HS-5 (cell line): ENCODE measurements at regions not wholly inside any gene's neighbourhood (a gene's known extent, or its start where the extent isn't known, plus 50 kb on each side); places are given as distances from the start of the nearest gene placed in this dataset.
"Not testable (repeated sequence)": the region's sequence is repeated elsewhere in the genome, so short reads cannot be mapped to it uniquely, and the experiment has no call there.

ENCODE experiments used
- DNase-seq: peaks from one replicate; pipeline ENCODE4 v3.0.0-alpha.2; 2012; ENCODE audit warnings: low read depth

DNA sequence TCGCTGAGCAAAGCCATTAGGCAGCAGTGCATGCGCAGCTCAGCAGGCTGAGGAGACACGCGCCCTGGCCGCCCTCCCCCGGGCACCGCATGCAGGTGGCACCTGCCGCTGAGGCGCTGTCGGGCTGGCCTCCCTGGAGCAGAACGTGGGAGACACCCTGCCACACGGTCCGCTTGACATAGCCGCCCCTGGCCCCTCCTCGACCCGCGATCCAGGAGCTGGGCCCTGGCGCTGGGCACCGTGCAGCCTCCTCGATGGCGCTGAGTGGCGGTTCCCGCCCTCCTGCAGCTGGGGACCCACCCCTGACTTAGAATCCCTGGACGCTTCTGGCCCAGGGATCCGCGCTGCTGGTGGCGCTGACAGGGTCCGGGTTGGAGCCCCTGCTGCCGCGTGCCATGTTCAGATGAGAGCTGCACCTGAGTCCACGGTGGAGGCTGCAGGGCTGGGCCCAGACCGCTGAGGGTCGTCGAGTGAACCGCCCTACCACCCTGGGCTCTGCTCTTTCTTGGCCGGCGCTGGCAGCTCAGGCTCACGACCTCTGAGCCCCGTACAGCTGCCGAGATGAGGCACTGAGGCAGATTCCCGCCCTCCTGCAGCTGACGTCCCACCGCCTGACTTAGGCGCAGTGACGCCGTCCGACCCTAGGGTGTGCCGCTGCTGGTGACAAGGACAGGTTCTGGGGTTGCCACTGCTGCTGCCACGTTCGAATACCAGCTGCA lies 116.8 kb downstream of the OR13A1 start:
- DNase-seq: no peak

DNA sequence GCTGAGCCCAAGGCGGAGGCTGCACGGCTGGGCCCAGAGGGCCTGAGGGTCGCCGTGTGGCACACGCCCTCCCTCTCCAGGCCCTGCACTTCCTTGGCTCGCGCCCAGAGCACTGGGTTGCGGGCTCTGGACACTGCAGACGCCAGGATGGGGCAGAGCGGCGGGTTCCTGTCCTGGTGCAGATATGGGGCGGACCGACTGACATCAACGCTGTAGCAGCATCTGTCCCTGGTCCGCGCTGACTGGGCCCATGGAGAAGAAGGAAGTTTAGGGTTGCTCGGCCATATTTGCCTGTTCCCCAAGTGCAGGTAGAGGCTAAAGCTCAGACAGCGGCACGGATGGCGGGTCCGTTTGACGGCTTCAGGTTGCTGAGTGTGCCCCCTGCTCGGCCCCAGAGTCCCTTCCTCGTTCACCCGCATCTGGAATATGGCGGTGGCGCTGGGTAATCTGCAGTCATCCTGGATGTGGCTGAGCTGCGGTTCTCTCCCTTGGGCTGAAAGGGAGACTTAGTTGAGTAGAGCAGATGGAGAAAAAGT lies 116.1 kb downstream of the OR13A1 start:
- DNase-seq: no peak

DNA sequence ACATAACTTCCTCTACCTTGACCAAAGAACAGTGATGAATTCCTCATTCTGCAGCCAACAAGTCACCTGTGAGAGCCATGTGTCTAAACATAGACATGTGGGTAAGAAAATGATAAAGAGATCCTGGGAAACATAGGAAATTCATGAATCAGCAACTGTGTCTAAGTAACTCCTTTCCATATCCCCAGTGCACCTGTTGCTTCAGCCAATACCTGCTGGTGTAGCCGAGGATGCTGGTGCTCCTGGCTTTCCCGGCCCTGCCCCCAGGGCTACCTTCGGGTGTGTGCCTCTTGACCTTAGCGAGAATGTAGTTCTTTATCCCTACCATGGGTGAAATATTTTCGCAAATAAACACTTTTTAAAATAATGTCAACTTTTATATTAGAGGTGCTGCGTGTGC lies 114.1 kb downstream of the OR13A1 start:
- no peak for DNase-seq

DNA sequence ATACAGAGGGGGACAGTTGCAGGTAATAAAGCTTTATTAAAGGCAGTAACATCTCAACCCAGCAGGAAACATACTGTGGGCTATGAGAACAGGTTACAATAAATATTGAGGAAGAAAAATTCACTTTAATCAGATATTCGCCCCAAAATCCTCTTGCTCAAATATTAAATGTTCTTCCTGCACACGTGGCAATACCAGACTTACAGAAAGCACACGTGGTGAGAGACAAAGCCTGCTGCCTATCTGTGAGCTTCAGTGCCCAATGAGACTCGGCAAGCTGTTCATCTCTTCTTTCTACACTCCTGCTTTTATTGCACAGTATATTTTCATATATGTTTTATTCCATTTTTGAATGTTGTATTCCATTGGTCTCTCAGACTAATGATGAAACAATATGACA lies 113.2 kb downstream of the OR13A1 start:
- no peak for DNase-seq

DNA sequence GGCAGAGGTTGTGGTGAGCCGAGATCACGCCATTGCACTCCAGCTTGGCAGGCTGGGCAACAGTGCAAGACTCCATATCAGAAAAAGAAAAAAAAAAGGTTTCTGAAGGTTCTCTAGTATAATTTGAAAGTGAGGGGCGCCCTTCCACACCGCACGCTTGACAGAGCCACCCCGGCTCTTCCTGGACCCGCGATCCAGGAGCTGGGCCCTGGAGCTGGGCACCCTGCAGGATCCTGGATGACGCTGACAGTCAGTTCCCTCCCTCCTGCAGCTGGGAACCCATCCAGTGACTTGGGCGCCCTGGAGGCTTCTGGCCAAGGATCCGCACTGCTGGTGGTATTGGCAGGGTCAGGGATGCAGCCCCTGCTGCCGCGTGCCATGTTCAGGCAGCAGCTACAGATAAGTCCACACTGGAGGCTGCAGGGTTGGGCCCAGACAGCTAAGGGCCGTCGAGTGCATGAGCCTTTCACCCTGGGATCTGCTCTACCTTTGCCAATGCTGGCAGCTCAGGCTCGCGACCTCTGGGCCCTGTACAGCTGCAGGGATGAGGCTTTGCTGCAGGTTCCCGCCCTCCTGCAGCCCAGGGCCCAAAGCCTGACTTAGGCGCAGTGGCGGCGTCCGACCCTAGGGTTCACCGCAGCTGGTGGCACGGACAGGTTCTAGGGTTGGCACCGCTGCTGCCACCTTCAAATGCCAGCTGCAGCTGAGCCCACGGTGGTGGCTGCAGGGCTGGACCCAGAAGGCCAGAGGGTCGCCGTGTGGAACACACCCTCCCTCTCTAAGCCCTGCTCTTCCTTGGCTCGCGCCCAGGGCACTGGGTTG lies 110.2 kb downstream of the OR13A1 start:
- no peak for DNase-seq

DNA sequence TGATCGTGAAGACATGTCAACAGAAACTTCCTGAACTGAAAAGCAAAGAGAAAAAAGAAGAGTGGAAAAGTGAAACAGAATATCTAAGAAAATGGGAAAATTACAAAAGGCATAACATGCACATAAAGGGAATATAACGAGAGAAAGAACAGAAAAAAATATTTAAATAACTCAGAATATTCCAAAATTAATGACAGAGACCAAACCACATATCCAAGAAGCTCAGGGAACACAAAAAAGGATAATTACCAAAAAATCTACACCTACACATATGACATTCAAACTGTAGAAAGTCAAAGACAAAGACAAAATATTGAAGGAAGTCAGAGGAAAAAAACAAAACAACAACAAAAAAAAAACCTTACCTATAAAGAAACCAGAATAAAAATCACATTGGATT lies 105.5 kb downstream of the OR13A1 start:
- no peak for DNase-seq

DNA sequence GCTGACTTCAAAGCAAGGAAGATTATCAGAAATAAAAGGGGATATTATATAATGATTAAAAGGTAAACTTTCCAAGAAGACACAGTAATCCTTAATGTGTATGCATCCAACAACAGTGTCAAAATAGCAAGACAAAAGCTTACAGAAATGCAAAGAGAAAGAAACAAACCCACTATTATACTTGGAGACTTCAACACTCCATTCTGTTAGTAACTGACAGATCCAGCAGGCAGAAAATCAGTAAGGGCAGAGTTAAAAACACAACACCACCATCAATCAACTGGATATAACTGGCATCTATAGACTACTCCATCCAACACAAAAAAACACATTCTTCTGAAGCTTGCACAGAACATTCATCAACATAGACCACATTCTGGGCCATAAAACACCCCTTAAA lies 103.8 kb downstream of the OR13A1 start:
- DNase-seq: no peak

DNA sequence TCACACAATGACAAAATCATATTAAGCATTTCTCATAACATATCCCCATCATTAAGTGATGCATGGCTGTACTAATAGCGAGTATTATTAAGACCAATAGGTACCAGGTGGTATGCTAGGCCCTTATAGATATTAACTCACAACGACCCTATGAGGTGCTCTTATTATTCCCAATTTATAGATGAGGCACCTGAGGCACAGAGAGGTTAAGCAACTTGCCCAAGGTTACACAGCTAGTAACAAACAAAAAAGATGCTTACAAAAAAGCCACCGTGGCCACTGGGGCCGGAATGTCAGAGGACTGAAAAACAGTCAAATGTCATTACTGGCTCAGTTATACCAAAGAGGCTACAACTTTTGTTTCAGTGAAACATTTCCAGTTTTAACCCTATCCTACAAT lies 96.0 kb downstream of the OR13A1 start:
- no peak for DNase-seq

DNA sequence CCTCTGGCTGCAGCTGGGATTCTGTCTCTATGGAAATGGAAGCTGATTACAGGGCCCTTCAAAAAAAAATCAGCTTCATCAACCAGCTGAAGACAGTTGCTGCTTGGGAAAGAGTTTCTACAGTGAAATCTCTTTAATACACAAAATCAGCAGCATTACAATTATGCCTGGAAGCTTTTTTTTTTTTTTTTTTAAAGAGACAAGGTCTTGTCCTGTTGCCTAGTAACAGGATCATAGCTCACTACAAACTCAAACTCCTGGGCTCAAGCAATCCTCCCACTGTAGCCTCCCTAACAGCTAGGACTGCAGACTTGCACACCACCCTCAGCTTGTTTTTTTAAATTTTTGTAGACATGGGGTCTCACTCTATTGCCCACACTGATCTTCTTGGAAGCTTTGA lies 94.5 kb downstream of the OR13A1 start:
- no peak for DNase-seq

DNA sequence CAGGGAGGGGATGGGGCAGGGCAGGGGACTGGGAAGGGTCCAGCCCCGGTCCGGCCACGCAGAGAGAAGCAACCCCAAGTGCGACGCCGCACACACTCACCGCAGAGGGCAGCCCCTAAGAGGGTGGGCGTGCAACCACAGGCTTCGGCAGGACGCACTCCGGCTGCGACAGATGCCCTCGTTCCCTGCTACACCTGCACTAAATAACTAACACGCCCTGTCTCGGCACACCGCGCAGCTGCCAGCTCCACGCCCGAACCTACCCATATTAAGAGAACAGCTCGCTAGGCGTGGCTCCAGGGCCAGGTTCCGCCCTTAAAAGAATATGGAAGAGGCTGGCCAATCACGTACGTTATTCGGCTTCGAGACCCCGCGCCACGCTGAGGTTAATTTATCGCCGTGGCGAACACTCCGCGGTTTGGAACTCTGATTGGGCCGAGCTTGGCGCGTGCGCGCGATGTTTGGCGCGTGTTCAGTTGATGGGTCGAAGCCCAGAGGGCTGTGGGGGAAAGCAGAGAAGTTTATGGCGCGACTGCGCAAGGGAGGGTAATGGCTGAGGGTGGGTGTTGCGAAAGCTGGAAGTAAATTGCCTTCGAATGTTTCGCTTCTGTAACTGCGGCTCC lies 91.1 kb downstream of the OR13A1 start:
- DNase-seq: peak; percentile 29

DNA sequence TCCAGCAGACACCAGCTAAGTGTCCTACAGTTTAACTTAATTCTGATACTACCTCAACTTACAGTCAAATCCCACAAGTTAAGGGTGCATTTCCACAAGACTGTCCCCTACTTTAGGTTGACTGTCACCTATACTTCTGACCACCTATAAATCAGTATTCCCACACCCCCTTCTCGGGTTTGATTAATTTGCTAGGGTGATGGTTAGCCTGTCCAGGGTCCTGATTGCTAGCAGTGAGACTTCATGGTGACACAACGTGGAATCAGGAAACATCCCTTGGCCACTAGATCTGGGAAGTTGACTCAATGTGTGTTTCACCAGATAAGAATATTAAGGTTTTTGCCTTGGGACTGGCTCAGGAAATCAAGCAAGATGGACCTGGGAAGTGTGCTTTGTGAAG lies 88.4 kb downstream of the OR13A1 start:
- no peak for DNase-seq

DNA sequence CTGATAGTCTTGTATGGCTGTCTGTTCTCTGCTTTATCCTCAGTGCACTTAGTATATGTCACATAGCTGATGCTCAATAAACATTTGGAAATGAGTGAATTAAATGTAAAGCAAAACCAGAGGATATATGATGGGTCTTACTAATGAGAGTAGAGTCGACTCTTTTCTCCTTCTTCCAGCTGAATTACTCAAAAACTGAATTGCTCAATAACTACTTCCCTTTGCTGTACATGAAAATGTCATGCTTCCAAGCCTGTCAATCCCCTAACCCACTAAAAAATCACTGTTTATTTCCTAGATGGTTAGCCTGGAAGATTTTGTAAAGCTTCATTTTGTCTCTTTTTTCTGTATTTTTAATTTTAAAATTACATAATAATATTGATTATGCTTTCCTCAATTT lies 88.0 kb downstream of the OR13A1 start:
- DNase-seq: no peak

DNA sequence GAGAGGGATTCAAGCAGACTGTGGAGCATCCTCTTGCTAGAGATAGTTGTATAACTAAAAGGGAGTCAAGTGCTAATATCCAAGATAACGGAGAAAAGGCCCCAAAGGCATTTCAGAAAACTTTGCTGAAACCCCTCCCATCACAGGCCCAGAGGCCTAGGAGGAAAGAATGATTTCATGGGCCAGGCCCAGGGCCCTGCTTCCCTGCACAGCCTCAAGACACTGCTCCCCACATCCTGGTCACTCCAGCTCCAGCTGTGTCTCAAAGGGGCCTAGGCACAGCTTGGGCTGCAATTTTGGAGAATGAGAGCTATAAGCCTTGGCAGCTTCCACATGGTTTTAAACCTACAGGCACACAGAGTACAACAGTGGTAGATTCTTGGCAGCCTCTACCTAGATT lies 85.6 kb downstream of the OR13A1 start:
- no peak for DNase-seq

DNA sequence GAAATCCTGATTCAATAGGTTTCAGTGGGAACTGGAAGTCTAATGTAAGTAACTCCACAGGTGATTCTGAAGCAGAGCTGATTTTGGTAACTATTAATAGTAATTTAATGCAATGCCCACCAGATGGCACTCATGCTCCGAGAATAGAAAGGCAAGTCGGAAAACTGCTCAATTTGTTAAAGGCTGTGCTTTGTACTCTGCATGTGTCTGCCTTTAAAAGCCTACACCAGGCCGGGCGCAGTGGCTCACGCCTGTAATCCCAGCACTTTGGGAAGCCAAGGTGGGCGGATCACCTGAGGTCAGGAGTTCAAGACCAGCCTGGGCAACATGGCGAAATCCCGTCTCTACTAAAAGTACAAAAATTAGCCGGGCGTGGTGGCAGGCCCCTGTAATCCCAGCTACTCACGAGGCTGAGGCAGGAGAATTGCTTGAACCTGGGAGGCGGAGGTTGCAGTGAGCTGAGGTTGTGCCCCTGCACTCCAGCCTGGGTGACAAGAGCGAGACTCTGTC lies 80.1 kb downstream of the OR13A1 start:
- peak; percentile 42 for DNase-seq

DNA sequence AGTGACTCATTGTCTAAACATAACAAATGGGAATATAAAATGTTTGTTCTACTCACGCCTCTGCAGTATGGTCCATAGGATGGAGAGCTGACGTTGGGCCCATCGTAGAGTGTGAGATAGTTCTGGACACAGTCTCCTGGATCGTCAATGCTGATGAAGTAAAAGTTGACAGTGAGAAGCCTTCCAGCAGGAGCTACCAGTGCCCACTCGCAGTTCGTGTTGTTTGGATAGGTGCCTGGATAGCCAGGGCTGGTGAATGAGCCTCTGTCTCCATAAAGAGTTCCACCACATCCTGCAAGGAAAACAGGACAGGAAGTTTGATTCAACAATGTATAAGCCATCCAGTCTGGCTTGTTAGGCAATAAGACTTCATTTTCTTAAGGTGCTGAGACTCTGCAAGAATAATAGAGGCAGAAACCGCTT lies 79.6 kb downstream of the OR13A1 start:
- DNase-seq: no peak

DNA sequence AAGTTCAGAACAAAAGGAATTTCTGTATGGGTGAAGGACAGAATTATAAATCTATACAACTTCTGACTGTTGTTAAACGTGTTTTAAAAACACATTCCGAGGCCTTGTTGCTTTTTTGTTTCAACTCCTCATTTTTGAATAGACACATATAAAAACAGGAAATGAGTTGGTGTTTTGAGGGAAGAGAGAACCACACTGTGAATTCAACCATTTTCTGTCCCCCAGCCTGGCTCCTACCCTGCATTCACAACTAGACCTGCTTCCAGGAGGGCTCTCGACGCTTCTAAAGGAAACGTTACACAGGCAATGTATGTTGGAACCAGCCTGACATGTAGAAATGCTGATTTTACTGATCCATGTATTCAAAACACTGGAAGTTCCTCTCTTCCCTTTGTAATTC lies 76.5 kb downstream of the OR13A1 start:
- no peak for DNase-seq

DNA sequence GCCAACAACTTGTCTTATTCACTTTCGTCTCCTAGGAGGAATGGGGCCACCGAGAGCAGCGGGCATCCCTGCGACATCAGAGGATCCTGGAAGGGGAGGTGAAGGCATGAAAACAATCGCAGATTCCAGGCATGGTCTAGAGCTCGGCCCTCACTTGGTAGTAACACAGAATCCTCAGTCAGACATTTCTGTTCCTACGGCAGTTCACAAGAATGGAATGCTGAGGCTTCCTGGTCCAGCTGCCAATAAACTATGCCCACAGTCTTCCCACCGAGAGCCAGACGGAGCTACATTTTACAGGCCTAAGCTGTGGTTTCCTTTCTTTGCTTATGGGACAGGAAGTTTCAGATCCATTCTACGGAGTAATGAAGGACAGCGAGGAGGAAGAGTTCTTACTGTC lies 75.8 kb downstream of the OR13A1 start:
- no peak for DNase-seq

DNA sequence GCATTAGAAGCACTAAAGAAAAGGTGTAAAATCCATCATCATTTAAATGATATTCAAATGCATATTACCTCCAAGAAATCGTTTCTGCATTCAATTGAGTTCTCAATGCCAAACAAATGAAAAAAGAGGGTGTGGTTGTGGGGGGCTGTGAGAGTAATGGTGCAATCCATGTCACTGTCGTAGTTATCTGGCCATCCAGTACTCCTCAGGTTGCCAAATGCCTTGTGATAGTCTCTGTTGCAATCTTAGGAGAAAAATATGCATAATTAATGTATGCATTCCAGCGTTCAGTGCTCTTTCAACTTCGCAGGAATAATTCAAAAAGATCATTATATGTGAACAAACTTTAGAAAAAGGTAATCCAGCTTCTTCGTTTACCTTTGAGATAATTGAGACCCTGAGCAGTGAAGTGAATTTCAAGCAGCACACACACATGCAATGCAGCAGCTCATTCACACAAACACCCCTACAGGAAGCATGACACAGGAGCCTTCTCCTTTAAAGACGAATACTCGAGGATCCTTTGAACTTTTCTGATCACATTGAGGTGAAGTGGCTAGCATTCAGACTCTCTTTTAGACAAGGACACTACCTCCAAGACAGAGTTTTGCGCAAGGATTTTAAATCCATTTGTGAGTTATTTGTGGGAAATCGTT lies 73.4 kb downstream of the OR13A1 start:
- no peak for DNase-seq

DNA sequence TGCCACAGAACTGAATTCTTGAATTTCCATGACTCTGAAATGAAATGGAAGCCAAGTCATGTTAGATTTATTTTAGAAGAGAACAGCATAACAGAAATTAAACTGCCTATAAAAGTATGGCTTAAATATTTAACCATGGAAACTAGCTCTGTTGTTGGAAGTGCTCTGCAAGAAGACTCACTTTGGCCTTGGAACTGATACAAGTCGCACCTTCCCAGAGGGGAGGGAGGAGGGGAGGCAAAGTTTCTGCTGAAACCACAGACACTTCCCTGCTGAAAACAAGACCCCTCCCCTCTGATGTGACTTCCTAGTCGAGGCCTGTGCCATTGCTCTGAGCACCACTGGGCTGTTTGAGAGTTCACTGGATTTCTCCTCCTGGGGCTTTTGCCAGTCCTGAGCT lies 72.1 kb downstream of the OR13A1 start:
- DNase-seq: no peak

DNA sequence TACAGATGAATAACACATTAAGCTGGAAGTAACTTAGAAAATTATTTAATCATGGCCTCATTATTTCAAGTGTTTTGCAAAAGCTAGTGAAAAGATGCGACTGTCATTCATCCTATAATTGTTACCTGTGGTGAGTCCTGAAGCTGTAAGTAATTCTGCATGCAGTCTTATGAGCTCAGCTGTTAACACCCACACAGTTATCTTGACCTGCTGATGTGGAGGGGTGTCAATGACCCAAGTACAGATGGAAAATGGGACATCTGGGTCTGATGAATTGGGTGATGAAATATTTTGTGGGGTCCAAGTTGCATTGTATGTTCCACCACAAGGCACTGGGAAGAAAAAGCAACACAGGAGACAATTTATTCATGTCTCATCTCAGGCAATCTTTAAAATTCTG lies 68.9 kb downstream of the OR13A1 start:
- DNase-seq: no peak

DNA sequence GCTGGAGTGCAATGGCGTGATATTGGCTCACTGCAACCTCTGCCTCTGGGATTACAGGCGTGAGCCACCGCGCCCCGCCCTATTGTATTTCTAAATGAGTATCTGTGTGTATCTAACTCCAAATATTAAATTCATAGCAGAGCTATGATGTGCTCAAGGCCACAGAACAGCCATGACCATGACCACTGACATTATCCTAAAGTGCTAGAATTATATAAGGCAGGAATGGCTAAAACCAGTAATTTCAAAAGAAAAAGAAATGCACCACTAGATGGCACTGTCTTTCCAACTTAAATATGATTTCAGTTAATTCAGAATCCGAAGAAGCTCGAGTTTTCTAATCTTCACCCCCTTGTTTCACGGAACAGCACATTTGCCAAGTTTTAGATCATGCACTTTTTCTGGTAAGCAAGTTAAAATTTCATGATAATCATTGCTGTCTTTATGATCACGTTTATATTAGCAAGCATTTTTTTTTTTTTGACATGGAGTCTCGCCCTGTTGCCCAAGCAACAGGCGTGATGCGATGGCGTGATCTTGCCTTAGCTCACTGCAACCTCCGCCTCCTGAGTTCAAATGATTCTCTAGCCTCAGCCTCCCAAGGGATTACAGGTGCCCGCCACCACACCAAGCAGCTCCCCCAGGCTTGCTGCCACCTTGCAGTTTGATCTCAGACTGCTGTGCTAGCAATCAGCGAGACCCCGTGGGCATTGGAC lies 65.3 kb downstream of the OR13A1 start:
- DNase-seq: peak; percentile 20

DNA sequence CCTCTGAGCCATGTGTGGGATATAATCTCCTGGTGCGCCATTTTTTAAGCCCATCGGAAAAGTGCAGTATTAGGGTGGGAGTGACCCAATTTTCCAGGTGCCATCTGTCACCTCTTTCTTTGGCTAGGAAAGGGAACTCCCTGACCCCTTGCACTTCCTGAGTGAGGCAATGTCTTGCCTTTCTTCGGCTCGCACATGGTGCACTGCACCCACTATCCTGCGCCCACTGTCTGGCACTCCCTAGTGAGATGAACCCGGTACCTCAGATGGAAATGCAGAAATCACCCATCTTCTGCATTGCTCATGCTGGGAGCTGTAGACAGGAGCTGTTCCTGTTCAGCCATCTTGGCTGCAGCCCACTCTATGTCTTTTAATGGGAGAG lies 64.7 kb downstream of the OR13A1 start:
- not testable (repeated sequence) for DNase-seq
